ENCODE measurements at regions not wholly inside any gene's neighbourhood (a gene's known extent, or its start where the extent isn't known, plus 50 kb on each side); places are given as distances from the start of the nearest gene placed in this dataset.

GRCh38 chr21:35281956-35282355, 232.9 kb upstream of the RUNX1 start:
- Histone ChIP-seq H3K9me3 (ENCODE audit: control insufficient read depth, insufficient read depth, low read depth, low read length) (no peaks in the 10 kb centered on the region), H3K36me3 (ENCODE audit: control insufficient read depth in 2 of 2, insufficient read depth in 1 of 2, low read length in 2 of 2) (no peaks in the 10 kb centered on the region), H3K4me1 (ENCODE audit: control insufficient read depth, insufficient read depth, low read length) (no peaks in the 10 kb centered on the region), H3K4me3 (ENCODE audit: low read depth, low read length) (no peak overlapping the region), H3K27ac (ENCODE audit: extremely low read depth, low read depth, low read length) (no peak overlapping the region)
- ChIA-PET CTCF (no interaction called here), POLR2A (no interaction called here)
- TF ChIP-seq SP2 (tag by site-specific recombination; IDR thresholded peaks at IDR 0.05) (no peak), TRIM28 (IDR thresholded peaks at IDR 0.05; ENCODE audit: borderline replicate concordance, low read length) (no peak), HOXA7 (CRISPR knock-in tag; IDR thresholded peaks at IDR 0.05; ENCODE audit: borderline replicate concordance) (no peak), ZNF214 (tag by site-specific recombination; IDR thresholded peaks at IDR 0.05; ENCODE audit: borderline replicate concordance) (no peak), ZBTB26 (tag by site-specific recombination; optimal IDR thresholded peaks at IDR 0.05) (no peak), ZNF404 (tag by site-specific recombination; IDR thresholded peaks at IDR 0.05) (no peak), ZNF398 (tag by site-specific recombination; IDR thresholded peaks at IDR 0.05) (no peak), ZNF561 (tag by site-specific recombination; IDR thresholded peaks at IDR 0.05; ENCODE audit: borderline replicate concordance) (no peak), ZBTB6 (tag by site-specific recombination; IDR thresholded peaks at IDR 0.05) (no peak), YY1 (tag by site-specific recombination; IDR thresholded peaks at IDR 0.05) (no peak), ZNF280C (tag by site-specific recombination; IDR thresholded peaks at IDR 0.05) (no peak)

- ChIA-PET CTCF (no interaction called here), POLR2A (no interaction called here)
- H3K9me3 ChIP-seq (ENCODE audit: control insufficient read depth, insufficient read depth, low read depth, low read length): no peaks in the 10 kb centered on the region
- TF ChIP-seq ZNF561 (tag by site-specific recombination; IDR thresholded peaks at IDR 0.05; ENCODE audit: borderline replicate concordance): no peak
- TF ChIP-seq SCRT2 (tag by site-specific recombination; IDR thresholded peaks at IDR 0.05): no peak
- TF ChIP-seq ZNF664 (tag by site-specific recombination; IDR thresholded peaks at IDR 0.05): no peak
- no peak for TF ChIP-seq ZNF560 (tag by site-specific recombination; IDR thresholded peaks at IDR 0.05; ENCODE audit: borderline replicate concordance)
- no peak for TF ChIP-seq ZBTB44 (tag by site-specific recombination; IDR thresholded peaks at IDR 0.05)
- no peak for TF ChIP-seq ZNF626 (tag by site-specific recombination; IDR thresholded peaks at IDR 0.05)
- TF ChIP-seq ZNF302 (tag by site-specific recombination; IDR thresholded peaks at IDR 0.05; ENCODE audit: low read depth): no peak
- no peak for TF ChIP-seq AEBP2 (tag by site-specific recombination; IDR thresholded peaks at IDR 0.05; ENCODE audit: borderline replicate concordance)
- TF ChIP-seq ZNF174 (tag by site-specific recombination; IDR thresholded peaks at IDR 0.05): no peak
- TF ChIP-seq ZNF169 (tag by site-specific recombination; IDR thresholded peaks at IDR 0.05): no peak
- no peak for TF ChIP-seq ZNF624 (tag by site-specific recombination; IDR thresholded peaks at IDR 0.05)
- no peak for TF ChIP-seq BCL11A (tag by site-specific recombination; IDR thresholded peaks at IDR 0.05; ENCODE audit: low read depth)
- TF ChIP-seq ZNF514 (tag by site-specific recombination; IDR thresholded peaks at IDR 0.05): no peak
Observed at GRCh38 chr21:35280231-35280630, 231.1 kb upstream of the RUNX1 start.

More at GRCh38 chr21:35280231-35280630, 231.1 kb upstream of the RUNX1 start:
- no peak overlapping the region for H3K4me3 ChIP-seq (ENCODE audit: low read depth, low read length)
- no peaks in the 10 kb centered on the region for H3K4me1 ChIP-seq (ENCODE audit: control insufficient read depth, insufficient read depth, low read length)
- no peak overlapping the region for H3K27ac ChIP-seq (ENCODE audit: extremely low read depth, low read depth, low read length)
- no peaks in the 10 kb centered on the region for H3K36me3 ChIP-seq (ENCODE audit: control insufficient read depth in 2 of 2, insufficient read depth in 1 of 2, low read length in 2 of 2)

Measured in HEK293 (cell line).